ENCODE measurements at regions not wholly inside any gene's neighbourhood (a gene's known extent, or its start where the extent isn't known, plus 50 kb on each side); places are given as distances from the start of the nearest gene placed in this dataset.

DNA sequence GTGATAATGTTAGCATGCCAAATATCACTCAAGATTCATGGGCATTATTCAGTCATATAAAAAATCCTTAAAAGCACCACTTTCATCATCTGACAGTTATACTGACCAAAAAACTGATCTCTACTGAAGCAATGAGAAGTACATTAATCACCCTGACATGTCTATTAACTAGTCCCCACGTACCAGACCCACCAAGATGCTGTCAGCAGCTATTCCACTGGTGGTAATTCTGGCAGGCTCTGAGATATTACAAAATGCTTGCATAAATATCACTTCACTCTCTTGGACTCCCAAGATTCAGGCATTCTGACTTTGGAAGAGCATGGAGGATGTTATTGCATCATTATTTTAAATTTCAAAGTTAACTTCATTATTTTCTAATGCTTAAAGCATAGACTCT lies 717.0 kb downstream of the DNAH5 start:
- ChIA-PET CTCF (interaction anchor here (2.2 kb wide), 1 partner anchor 251 kb away, joined by 5 read pairs; no protein-coding TSS in a partner anchor), POLR2A (no interaction called here)
- ATAC-seq (no peak), DNase-seq (ENCODE audit: low spot score) (no peak)
- Mint-ChIP-seq H3K36me3 (no peaks in the 10 kb centered on the region), H3K9me3 (peaks cover 5% of the 10 kb centered on the region), H3K4me3 (no peak overlapping the region), H3K27ac (no peak overlapping the region), H3K4me1 (no peaks in the 10 kb centered on the region), H3K27me3 (ENCODE audit: low read depth) (no peaks in the 10 kb centered on the region; the same call in 1 of the 2 replicates)
- TF ChIP-seq FOXP1 (CRISPR knock-in tag; IDR thresholded peaks at IDR 0.05; ENCODE audit: borderline replicate concordance) (no peak), MYBL2 (CRISPR knock-in tag; IDR thresholded peaks at IDR 0.05) (no peak), CREB1 (CRISPR knock-in tag; IDR thresholded peaks at IDR 0.05) (no peak), NFATC4 (CRISPR knock-in tag; IDR thresholded peaks at IDR 0.05) (no peak), TP53 (CRISPR knock-in tag; IDR thresholded peaks at IDR 0.05) (no peak), GTF2I (CRISPR knock-in tag; conservative IDR thresholded peaks at IDR 0.05) (no peak), ESRRA (CRISPR knock-in tag; IDR thresholded peaks at IDR 0.05; ENCODE audit: borderline replicate concordance) (no peak), CREM (CRISPR knock-in tag; IDR thresholded peaks at IDR 0.05) (no peak), GABPB1 (CRISPR knock-in tag; IDR thresholded peaks at IDR 0.05) (no peak)
- TF ChIP-seq, protein P1, sequence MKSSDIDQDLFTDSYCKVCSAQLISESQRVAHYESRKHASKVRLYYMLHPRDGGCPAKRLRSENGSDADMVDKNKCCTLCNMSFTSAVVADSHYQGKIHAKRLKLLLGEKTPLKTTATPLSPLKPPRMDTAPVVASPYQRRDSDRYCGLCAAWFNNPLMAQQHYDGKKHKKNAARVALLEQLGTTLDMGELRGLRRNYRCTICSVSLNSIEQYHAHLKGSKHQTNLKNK (CRISPR knock-in tag; IDR thresholded peaks at IDR 0.05): no peak
- TF ChIP-seq, protein P2, sequence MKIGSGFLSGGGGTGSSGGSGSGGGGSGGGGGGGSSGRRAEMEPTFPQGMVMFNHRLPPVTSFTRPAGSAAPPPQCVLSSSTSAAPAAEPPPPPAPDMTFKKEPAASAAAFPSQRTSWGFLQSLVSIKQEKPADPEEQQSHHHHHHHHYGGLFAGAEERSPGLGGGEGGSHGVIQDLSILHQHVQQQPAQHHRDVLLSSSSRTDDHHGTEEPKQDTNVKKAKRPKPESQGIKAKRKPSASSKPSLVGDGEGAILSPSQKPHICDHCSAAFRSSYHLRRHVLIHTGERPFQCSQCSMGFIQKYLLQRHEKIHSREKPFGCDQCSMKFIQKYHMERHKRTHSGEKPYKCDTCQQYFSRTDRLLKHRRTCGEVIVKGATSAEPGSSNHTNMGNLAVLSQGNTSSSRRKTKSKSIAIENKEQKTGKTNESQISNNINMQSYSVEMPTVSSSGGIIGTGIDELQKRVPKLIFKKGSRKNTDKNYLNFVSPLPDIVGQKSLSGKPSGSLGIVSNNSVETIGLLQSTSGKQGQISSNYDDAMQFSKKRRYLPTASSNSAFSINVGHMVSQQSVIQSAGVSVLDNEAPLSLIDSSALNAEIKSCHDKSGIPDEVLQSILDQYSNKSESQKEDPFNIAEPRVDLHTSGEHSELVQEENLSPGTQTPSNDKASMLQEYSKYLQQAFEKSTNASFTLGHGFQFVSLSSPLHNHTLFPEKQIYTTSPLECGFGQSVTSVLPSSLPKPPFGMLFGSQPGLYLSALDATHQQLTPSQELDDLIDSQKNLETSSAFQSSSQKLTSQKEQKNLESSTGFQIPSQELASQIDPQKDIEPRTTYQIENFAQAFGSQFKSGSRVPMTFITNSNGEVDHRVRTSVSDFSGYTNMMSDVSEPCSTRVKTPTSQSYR (CRISPR knock-in tag; IDR thresholded peaks at IDR 0.05): no peak
- TF ChIP-seq, protein P3, sequence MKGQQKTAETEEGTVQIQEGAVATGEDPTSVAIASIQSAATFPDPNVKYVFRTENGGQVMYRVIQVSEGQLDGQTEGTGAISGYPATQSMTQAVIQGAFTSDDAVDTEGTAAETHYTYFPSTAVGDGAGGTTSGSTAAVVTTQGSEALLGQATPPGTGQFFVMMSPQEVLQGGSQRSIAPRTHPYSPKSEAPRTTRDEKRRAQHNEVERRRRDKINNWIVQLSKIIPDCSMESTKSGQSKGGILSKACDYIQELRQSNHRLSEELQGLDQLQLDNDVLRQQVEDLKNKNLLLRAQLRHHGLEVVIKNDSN (CRISPR knock-in tag; IDR thresholded peaks at IDR 0.05): no peak
- TF ChIP-seq, protein P4, sequence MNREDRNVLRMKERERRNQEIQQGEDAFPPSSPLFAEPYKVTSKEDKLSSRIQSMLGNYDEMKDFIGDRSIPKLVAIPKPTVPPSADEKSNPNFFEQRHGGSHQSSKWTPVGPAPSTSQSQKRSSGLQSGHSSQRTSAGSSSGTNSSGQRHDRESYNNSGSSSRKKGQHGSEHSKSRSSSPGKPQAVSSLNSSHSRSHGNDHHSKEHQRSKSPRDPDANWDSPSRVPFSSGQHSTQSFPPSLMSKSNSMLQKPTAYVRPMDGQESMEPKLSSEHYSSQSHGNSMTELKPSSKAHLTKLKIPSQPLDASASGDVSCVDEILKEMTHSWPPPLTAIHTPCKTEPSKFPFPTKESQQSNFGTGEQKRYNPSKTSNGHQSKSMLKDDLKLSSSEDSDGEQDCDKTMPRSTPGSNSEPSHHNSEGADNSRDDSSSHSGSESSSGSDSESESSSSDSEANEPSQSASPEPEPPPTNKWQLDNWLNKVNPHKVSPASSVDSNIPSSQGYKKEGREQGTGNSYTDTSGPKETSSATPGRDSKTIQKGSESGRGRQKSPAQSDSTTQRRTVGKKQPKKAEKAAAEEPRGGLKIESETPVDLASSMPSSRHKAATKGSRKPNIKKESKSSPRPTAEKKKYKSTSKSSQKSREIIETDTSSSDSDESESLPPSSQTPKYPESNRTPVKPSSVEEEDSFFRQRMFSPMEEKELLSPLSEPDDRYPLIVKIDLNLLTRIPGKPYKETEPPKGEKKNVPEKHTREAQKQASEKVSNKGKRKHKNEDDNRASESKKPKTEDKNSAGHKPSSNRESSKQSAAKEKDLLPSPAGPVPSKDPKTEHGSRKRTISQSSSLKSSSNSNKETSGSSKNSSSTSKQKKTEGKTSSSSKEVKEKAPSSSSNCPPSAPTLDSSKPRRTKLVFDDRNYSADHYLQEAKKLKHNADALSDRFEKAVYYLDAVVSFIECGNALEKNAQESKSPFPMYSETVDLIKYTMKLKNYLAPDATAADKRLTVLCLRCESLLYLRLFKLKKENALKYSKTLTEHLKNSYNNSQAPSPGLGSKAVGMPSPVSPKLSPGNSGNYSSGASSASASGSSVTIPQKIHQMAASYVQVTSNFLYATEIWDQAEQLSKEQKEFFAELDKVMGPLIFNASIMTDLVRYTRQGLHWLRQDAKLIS (CRISPR knock-in tag; IDR thresholded peaks at IDR 0.05; ENCODE audit: borderline replicate concordance): no peak
- TF ChIP-seq, protein P5, sequence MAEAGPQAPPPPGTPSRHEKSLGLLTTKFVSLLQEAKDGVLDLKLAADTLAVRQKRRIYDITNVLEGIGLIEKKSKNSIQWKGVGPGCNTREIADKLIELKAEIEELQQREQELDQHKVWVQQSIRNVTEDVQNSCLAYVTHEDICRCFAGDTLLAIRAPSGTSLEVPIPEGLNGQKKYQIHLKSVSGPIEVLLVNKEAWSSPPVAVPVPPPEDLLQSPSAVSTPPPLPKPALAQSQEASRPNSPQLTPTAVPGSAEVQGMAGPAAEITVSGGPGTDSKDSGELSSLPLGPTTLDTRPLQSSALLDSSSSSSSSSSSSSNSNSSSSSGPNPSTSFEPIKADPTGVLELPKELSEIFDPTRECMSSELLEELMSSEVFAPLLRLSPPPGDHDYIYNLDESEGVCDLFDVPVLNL (CRISPR knock-in tag; IDR thresholded peaks at IDR 0.05; ENCODE audit: borderline replicate concordance, low read depth): no peak
- TF ChIP-seq, protein P6, sequence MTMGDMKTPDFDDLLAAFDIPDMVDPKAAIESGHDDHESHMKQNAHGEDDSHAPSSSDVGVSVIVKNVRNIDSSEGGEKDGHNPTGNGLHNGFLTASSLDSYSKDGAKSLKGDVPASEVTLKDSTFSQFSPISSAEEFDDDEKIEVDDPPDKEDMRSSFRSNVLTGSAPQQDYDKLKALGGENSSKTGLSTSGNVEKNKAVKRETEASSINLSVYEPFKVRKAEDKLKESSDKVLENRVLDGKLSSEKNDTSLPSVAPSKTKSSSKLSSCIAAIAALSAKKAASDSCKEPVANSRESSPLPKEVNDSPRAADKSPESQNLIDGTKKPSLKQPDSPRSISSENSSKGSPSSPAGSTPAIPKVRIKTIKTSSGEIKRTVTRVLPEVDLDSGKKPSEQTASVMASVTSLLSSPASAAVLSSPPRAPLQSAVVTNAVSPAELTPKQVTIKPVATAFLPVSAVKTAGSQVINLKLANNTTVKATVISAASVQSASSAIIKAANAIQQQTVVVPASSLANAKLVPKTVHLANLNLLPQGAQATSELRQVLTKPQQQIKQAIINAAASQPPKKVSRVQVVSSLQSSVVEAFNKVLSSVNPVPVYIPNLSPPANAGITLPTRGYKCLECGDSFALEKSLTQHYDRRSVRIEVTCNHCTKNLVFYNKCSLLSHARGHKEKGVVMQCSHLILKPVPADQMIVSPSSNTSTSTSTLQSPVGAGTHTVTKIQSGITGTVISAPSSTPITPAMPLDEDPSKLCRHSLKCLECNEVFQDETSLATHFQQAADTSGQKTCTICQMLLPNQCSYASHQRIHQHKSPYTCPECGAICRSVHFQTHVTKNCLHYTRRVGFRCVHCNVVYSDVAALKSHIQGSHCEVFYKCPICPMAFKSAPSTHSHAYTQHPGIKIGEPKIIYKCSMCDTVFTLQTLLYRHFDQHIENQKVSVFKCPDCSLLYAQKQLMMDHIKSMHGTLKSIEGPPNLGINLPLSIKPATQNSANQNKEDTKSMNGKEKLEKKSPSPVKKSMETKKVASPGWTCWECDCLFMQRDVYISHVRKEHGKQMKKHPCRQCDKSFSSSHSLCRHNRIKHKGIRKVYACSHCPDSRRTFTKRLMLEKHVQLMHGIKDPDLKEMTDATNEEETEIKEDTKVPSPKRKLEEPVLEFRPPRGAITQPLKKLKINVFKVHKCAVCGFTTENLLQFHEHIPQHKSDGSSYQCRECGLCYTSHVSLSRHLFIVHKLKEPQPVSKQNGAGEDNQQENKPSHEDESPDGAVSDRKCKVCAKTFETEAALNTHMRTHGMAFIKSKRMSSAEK (CRISPR knock-in tag; IDR thresholded peaks at IDR 0.05; ENCODE audit: borderline replicate concordance): no peak
- TF ChIP-seq, protein P7, sequence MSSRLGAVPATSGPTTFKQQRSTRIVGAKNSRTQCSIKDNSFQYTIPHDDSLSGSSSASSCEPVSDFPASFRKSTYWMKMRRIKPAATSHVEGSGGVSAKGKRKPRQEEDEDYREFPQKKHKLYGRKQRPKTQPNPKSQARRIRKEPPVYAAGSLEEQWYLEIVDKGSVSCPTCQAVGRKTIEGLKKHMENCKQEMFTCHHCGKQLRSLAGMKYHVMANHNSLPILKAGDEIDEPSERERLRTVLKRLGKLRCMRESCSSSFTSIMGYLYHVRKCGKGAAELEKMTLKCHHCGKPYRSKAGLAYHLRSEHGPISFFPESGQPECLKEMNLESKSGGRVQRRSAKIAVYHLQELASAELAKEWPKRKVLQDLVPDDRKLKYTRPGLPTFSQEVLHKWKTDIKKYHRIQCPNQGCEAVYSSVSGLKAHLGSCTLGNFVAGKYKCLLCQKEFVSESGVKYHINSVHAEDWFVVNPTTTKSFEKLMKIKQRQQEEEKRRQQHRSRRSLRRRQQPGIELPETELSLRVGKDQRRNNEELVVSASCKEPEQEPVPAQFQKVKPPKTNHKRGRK (CRISPR knock-in tag; IDR thresholded peaks at IDR 0.05; ENCODE audit: borderline replicate concordance): no peak

Measured in WTC11 (cell line).